CD4-positive, alpha-beta T cell treated with Interleukin-17A for 4 hours (primary cell): ENCODE measurements at regions not wholly inside any gene's neighbourhood (a gene's known extent, or its start where the extent isn't known, plus 50 kb on each side); places are given as distances from the start of the nearest gene placed in this dataset.
"Not testable (repeated sequence)": the region's sequence is repeated elsewhere in the genome, so short reads cannot be mapped to it uniquely, and the experiment has no call there.

ENCODE experiments used
- DNase-seq: peaks from one replicate; pipeline ENCODE4 v3.0.0-alpha.2; 2020; ENCODE audit warnings: mixed read lengths

DNA sequence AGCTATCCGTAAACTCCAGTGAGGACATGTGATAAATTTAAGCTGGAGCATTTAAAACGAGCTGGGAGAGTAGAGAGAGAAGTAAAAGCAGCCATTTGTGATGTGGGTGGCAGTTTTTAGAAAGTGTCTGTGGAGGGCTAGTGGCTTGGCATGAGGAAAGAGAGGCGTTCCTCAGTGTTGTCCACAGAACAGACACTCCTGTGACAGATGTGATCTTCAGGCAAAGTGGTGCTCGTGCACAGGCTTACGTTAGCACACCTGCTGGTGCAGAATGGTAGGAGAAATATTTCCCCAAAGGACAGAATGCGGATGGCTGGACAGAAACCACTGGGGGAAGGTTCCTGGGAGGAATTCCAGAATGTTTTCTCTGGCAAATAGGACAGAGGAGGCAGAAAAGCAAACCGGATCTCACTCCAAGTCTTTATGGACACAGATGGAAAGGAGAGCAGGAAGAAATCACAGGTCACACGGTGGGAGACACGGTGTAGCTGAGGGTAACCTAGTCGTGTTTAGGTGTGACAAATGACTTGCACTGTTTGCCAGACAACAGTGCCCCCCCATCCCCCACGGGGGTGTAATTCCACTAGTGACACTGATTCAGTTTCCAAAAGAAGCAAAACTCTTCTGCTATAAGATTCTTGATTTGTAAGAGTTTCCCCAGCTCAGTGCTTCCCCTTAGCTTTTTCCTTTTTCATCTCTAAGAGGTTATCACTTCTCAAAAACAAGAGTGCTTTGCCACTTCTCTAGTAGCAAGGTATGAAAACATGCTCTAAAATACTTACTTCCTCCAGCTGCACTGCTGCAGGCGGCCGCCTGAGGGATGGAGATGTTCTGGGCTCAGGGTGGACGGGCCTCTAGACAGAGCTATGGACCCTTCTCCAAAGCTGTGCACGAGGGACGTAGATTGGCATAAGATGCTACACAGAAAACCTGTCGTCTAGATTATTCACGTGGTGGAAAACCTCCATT, 293.2 kb downstream of the QKI start:
- DNase-seq, result no peak

DNA sequence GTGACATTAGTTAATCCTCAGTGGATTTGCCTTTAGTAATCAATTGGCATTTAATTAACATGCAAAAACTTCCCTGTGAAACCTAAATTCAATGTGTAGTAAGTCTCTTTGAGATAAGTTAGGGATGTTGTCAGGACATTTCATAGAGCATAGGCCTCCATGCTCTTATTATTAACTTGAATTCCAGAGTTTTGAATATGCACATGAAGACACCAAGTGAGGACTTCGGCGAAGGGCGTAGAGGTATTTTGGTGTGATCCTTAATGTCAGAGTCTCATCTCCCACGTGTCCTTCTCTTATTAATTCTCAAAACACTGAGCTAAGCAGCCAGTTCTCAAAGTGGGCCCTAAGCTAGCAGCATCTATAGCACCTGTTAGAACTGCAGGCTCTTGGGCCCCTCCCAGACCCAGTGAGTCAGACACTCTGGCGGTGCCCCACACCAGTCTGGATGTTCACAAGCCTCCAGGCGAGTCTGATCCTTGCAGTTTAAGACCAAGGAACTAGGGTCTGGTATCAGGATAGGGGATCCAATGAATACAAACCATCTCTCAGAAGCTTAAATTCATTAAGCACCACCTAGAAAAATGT, 292.1 kb downstream of the QKI start:
- no peak for DNase-seq

GRCh38 chr6:163705923-163706322, 291.4 kb downstream of the QKI start:
- no peak for DNase-seq

- no peak for DNase-seq
These were observed 288.2 kb downstream of the QKI start for GRCh38 chr6:163702736-163703135.

DNA sequence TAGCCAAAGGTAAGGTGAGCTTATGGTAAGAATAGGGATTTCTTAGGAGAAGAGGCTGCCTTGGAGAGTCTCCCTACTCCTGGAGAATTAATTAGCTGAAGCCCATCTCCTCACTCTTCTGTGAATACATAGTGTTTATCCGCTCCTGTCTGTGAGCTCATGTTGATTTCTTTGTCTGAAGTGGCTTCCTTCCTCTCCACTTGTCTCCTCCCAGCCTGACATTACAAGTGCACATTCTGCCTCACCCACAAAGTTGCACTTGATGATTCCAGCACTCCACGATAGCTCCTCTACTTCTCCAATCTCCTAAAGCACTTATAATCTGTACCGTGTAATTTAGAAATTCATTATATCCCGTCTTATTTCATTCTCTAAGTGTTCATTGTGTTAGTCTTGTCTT, 287.2 kb downstream of the QKI start:
- DNase-seq, result no peak

GRCh38 chr6:163698086-163698485, 283.6 kb downstream of the QKI start:
- DNase-seq, result no peak

DNA sequence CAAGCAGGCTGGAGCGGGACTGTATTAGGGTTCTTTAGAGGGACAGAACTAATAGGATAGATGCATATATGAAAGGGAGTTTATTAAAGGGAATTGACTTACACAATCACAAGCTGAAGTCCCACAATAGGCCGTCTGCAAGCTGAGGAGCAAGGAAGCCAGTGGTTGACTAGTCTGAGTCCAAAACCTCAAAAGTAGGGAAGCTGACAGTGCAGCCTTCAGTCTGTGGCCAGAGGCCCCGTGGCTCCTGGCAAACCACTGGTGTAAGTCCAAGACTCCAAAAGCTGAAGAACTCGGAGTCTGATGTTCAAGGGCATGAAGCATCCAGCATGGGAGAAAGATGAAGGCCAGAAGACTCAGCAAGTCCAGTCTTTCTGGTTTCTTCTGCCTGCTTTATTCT, 281.8 kb downstream of the QKI start:
- DNase-seq, result not testable (repeated sequence)

DNA sequence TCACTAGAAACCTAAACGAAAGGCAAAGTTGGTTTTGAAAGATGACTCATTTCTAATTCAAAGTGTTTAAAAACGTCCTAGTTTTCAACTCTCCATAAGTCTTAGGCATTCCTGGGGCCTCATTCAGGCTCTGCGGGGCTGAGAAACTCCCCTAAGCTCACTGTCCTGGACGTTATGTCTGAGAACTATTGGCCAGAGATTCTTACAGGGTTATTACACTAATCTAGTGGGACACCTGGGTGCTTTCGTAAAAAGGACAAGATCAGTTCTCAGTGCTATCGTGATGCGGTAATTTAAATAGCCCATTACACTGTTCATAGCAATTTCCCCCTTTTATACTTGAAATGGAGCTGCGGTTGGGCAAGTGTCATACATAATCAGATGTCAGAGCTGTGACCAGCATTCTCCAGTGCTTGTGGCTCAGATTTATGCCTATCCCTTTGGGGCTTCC, 280.9 kb downstream of the QKI start:
- no peak for DNase-seq

- no peak for DNase-seq
These were observed 280.5 kb downstream of the QKI start for GRCh38 chr6:163694988-163695398.

DNA sequence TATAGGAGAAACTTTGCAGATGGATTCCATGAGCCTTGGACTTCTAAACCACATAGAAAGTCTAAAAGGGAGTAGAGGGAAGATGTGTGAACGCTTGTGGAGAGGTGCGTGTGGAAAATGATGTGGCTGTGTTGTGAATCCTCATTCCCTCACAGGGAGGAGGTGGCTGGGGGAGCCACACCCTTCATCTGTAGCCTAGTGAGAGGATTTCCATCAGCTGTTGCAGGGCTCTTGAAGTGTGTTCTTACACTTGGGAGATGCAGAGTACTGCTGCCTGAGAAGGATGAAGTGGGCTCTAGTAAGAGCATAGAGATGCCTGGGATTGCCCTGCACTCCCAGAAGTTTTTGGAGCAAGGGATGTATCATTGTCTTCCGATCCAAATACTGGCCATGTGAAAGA, 279.6 kb downstream of the QKI start:
- no peak for DNase-seq

- DNase-seq, result no peak
These were observed 276.5 kb downstream of the QKI start for GRCh38 chr6:163691049-163691448.

GRCh38 chr6:163688739-163689362, 274.3 kb downstream of the QKI start:
- DNase-seq, result no peak

- no peak for DNase-seq
These were observed 272.6 kb downstream of the QKI start for GRCh38 chr6:163687075-163687474.

DNA sequence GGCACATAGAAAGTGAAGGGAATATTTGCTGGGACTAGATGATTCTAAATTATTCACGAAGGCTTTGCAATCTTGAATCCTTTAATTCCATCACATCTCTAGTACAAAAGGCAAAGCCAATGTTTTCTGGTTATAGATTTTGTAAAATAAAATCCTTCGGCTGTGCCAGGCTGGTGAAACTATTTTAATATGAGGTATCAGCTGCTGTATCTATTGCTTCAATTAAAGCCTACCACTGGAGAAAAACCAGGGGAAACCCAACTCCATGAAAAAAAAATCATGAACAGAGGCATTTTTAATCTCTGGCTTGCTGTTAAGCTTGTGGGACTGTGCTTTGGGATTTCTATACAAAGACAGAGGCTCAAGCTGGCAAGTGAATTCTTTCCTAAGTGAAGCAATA, 271.8 kb downstream of the QKI start:
- no peak for DNase-seq

GRCh38 chr6:163683105-163683622, 268.6 kb downstream of the QKI start:
- no peak for DNase-seq

DNA sequence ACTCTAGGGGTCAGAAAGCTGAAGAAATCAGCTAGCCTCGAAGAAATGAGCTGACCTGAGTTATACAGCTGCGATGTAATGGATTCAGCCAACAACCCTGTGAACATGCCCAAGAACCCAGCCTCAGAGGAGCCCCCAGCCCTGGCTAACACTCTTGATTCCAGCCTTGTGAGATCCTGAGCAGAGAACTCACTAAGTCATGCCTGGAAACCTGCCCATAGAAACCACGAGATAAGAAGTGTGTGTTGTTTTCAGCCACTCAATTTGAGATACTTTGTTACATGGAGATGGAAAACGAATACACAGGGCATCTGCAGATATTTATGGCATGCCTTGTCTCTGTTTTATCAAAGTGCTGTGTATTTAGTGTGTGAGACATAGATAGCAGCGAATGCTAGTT, 265.2 kb downstream of the QKI start:
- DNase-seq, result no peak

- no peak for DNase-seq
These were observed 264.6 kb downstream of the QKI start for GRCh38 chr6:163679012-163679660.

DNA sequence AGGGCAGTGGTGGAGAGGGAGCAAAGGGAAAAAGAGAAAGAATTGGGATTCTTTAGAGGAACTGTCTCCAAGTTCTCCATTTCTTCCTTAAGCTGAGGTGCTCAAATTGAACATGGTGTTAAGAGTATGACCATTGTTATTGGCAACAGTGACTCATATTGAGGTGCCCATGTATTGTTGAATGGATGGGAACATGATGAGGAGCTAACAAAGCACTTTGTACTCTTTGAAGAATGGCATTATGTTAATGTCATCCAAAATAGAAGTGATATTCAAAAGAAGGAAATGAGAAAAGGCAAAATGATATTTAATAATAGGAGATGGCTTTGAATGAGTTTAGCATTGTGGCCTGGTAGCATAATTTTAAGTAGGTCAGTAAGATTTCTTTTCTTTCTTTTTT, 261.1 kb downstream of the QKI start:
- DNase-seq, result no peak

- no peak for DNase-seq
These were observed 258.2 kb downstream of the QKI start for GRCh38 chr6:163672710-163673109.

DNA sequence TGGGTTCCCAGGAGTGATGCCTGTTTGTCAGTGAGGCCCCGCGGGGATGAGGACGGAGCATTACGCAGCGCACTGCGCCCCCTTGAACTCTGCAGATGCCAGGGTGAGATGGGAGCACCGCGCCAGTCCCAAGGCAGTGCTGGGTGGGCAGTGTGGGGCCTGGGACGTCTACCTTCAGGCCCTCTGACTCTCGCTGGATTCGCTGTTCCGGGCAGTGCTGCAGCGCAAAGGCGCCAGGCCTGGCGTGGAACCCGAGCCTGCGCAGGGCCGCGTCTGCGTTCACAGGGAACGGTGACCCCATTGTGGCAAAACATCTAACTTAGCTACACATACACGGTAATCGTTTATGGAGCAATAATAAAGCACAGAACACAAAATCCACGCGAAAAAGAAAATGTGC, 257.3 kb downstream of the QKI start:
- DNase-seq, result no peak

DNA sequence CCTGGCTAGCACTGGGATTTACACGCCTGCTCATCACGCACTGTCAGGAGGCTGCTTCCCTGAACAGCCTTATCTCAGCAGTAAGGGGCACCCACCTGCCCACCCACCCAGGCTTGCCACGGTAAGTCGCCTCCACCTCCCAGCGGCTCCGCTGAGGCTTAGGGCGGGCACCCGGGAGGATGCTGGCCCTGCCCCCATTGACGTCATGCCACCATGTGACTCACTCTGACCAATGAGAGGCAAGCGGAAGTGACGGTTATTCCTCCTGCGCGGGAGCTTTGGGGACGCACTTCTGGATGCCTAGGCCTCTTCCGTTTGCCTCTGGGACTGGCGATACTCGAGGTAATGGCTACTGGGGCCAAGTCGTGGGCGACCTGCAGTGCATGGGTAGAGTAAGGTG, 256.8 kb downstream of the QKI start:
- DNase-seq, result no peak

DNA sequence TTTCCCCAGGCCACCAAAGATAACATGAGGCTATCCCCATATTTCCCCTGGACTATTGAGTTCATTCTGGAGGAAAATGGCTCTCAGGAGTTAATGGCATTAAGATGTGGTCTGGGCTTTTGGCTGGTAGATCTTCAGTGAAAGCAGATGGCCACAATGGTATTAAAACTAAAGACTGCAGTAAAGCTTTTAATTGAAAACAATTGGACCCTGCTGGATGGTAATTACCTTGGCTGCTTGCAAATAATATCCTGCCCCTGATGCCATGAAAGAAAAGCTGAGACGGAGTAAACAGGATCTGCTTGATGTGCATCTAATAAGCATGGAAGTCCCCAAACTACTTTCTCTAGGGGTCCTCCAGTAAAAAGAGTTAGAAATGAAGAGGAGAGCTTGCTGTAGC, 255.8 kb downstream of the QKI start:
- no peak for DNase-seq

GRCh38 chr6:163668061-163668426, 253.5 kb downstream of the QKI start:
- DNase-seq, result no peak
